HG03103 (cell line): ENCODE measurements at regions not wholly inside any gene's neighbourhood (a gene's known extent, or its start where the extent isn't known, plus 50 kb on each side); places are given as distances from the start of the nearest gene placed in this dataset.
"Not testable (repeated sequence)": the region's sequence is repeated elsewhere in the genome, so short reads cannot be mapped to it uniquely, and the experiment has no call there.

Source experiments
- ATAC-seq: cut with Tn5 transposase; IDR thresholded peaks from one replicate; pipeline ENCODE4 v1.9.1; 2021; ENCODE audit warnings: low read depth; ENCODE audit not compliant: unreplicated experiment

DNA sequence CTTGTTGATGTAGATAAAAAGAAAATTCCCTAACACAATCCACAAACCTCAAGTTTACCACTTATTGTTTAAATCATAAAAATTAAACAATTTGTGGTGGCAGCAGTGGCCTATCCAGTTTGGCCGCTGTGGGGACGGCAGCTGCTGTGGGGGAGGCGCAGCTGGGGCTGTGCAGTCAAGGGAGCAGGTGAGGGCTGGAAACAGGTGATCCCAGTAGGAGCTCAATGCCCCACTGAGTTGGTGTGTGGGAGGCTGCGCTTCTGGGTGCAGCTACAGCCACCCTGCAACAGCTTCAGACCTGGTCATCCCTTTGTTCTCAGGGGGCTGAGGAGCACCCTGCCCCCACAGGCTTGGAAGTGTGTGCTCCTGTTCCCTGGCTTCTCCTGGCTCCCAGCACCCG, 266.0 kb upstream of the FSIP2 start:
- ATAC-seq, result no peak

DNA sequence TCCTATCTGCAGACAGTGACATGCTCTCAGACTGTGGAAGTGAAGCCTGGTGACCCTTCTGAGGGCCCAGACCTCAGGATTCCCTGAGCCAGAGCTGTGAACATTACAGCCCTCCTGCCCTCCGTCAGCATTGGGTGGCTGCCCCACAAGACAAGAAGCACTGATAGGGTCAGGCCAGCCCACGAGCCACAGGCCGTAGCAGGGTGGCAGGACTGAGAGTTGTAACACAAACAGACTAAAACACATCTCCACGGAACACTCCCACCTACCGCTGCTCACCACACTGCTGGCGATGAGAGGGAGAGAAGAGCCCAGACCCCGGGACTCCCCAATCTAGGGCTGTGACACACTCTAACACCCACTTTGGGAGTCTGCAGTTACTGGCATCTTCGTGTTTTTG, 264.8 kb upstream of the FSIP2 start:
- no peak for ATAC-seq

DNA sequence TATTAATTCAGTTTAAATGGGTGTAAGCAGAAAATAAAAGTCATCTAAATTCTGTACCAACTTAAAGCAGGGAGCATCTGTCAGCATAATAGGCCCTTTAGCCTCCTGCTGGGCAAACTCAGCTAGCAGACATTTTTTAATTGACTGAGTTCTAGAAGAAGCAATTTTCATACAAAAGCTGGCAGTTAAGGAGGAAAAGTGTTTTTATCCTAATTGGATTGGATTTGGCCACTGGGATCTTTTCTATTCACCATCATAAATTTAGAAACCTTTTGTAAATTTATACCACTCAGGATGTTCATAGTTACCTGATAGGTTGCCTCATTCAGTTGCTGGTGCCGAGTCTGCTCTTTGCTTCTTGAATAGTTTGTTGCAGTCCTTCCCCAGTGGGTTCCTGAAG, 262.7 kb upstream of the FSIP2 start:
- no peak for ATAC-seq

DNA sequence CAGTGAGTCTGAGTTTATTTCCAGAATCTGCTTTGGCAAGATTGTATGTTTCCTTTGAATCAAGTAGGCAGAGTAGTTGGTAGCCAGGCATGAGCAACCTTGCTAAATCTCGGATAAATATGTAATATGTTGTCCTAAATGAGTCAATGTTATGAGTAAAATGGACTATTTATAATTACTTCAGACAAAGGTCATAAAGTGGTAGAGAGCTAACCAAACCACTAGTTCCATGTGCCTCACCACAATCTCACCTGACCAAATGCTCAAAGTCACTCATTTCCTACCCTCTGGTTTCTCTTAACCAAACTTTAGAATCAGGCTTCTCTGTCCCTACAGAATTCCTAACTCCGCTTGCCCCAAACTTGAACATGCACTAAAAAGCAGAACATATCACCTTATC, 261.2 kb upstream of the FSIP2 start:
- no peak for ATAC-seq

DNA sequence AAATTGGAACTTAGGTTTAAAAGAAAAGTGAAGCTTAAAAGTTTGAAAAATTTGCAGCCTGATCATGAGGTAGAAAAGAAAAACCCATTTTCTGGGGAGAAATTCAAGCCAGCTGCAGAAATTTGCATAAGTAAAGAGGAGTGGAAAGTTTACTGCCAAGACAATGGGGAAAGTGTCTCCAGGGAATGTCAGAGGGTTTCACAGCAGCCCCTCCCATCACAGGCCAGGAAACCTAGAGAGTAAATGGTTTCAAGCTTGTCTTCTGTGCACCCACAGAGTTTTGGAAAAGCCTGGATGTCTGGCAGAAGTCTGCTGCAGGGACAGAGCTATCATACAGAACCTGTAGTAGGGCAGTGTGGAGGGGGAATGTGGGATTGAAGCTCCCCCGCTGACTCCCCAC, 254.0 kb upstream of the FSIP2 start:
- no peak for ATAC-seq

DNA sequence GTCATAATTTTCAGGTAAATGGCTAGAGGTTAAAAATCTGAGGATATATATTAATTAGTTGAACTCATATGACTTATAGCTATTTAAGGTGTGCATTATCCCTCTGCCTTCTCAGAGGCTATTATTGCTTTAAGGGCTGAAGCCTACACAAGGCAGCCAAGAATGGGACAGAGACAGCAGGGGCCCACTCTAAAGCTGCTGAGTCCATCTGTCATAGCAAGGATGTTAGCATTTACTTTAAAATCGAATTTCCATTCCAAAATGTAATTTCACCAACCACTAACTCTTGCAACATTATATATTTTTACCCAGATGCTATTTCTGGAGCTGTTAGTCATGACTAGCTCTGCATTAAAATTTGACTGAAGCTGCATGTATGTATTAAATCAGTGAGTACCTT, 236.3 kb upstream of the FSIP2 start:
- no peak for ATAC-seq

DNA sequence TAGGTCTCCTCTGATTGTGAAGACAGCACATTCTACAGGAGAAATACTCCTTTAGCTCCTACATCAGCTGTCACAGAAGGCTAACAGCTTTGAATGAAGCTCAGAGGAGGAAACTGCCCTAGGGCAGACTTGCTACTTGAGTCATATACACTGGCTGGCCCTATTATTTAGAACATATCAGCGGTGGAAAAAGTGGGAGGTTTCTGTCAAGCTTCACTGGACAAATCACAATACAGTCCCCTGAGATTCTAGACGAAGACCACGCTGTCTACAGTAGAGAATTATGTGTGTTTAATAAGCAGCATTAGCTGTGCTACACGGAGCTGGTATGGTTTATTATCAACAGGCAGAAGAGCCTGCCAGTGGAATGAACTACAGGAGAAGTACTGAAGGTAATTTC, 230.9 kb upstream of the FSIP2 start:
- ATAC-seq, result no peak

DNA sequence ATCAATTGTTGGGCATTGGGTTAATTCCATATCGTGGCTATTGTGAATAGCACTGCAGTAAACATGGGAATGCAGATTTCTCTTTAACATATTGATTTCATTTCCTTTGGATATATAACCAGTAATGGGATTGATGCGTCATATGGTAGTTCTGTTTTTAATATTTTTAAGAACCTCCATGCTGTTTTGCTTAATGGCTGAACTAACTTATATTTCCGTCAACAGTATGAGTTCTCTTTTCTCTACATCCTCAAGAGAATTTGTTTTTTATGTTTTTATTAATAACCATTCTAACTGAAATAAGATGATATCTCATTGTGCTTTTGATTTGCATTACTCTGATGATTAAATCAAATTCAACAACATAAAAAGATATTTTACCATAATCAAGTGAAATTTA, 228.5 kb upstream of the FSIP2 start:
- no peak for ATAC-seq

DNA sequence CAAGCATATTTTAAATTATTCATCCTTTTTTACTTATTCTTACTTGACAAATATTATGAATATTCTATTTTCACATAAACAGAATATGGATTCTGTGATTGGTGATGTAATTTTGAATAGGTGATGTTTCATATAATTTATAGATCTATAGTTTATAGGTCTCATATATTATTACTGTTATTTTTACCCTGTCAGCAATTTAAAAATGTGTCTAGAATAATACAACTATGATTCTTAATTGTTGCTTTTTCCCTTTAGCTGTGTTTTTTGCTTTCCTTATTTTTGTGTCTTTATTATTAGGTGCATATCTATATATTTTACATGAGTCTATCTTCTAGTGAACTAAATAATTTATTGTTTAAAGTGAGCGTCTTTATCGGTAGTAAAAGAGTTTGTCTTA, 226.7 kb upstream of the FSIP2 start:
- ATAC-seq, result no peak

DNA sequence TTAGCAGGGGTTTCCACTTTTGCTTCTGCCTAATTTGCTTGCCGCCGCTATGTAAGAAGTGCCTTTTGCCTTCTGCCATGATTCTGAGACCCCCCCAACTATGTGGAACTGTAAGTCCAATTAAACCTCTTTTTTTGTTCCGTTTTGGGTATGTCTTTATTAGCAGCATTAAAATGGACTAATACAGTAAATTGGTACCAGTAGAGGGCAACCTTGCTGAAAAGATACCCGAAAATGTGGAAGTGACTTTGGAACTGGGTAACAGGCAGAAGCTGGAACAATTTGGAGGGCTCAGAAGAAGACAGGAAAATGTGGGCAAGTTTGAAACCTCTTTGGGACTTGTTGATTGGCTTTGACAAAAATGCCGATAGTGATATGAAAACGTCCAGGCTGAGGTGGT, 216.1 kb upstream of the FSIP2 start:
- ATAC-seq, result no peak

DNA sequence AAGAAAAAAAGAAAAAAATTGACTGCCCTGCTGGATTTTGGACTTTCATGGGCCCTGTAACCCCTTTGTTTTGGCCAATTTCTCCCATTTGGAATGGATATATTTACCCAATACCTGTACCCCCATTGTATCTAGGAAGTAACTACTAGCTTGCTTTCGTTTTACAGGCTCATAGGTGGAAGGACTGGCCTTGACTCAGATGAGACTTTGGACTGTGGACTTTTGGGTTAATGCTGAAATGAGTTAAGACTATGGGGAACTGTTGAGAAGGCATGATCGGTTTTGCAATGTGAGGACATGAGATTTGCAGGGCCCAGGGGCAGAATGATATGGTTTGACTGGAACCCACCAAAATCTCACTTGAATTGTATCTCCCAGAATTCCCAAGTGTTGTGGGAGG, 214.4 kb upstream of the FSIP2 start:
- not testable (repeated sequence) for ATAC-seq

DNA sequence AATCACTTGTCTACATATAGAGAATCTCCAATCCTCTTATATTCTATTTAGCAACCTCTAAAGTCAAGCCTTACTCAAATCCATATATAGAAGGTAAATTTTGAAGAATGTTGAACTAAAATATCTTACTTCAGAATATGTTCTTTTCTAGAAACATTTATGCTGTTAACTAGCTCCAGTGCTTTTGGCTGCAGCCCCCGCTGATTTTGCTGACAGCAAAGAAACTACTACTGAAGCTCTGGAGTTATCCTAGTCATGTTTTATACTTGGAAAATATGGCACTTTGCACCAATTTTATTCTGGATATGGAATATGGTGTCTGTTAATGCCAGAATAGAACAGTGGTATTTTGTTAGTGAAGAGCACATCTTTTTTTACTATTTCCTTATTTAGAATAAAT, 212.4 kb upstream of the FSIP2 start:
- ATAC-seq, result no peak

DNA sequence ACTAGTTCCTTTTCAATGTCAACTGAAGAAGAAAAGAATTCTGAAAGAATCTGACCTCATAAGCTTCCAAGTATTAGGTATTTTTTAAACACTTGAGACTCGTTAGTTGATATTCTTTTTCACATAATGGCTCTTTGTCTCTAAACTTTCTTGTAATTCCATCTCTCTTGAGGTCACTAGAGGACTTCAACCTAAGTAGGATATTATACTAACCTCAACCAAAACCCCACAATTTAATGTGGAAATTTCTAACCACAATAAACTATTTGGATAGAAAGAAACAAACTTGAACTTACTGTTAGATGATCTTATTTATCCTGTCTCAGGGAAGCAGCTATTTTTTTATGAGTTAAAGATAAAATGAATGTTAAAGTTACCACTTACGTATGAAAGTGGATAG, 206.9 kb upstream of the FSIP2 start:
- no peak for ATAC-seq

DNA sequence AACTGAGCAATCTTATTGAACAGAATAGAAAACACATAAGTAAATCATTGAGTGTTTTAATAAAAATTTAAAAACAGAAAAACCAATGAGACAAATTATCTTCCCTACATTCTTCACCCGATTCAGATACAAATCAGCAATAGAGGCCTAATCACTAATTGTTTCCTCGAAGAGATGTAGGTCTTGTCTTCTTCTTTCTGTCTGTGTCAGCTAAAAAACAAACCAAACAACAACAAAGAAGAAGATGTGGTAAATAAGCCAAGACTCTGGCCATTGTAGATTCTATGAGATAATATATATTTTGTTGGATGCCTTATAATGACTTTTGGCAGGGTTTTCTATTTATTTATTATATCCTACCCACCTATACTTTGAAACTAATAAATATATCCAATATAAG, 200.9 kb upstream of the FSIP2 start:
- no peak for ATAC-seq

DNA sequence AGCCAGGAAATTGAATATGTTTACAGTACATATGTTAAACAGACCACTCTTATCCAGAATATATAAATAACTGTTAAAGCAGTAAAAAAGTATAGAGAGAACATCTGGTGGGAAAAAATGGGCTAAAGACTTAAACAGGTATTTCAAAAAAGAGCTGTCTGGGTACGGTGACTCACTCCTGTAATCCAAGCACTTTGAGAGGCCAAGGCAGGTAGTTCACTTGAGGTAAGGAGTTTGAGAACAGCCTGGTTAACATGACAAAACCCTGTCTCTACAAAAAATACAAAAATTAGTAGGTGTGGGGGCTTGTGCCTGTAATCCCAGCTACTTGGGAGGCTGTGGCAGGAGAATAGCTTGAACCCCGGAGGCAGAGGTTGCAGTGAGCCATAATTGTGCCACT, 171.4 kb upstream of the FSIP2 start:
- ATAC-seq, result no peak

DNA sequence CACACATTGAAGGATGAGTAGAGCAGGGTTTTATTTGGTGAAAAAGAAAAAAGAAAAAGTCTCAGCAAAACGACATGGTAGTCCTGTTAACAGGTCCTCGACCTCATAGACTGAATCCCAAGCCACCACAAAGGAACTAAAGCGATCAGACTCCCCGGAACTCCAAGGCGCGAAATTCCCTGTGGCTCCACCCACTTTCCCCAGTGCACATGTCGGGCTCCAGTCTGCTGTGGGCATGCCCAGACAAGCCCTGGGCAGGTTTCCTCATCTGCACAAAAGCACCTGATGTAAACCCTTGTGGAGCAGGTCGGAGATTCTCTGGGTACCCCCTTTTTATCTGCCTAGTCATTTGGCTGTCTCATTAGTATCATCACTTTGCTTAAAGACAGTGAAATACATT, 170.7 kb upstream of the FSIP2 start:
- no peak for ATAC-seq

DNA sequence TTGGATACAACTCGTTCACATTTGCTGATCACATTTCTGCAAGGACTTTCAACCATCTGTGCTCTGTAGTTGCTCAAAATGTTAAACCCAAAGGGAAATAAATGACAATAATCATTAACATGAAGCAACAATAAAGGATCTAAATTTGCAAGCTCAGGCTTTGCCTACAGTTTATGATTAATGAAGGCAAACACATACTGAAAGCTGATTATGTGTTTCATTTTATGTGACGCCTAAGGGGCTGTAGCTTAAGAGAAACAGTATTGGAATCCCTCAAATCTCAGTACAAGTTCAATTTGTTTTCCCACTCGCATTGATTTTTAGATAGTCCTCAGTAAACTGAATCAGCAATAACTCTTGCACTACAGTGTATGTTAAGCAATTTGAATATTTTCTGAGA, 160.3 kb upstream of the FSIP2 start:
- ATAC-seq, result no peak

DNA sequence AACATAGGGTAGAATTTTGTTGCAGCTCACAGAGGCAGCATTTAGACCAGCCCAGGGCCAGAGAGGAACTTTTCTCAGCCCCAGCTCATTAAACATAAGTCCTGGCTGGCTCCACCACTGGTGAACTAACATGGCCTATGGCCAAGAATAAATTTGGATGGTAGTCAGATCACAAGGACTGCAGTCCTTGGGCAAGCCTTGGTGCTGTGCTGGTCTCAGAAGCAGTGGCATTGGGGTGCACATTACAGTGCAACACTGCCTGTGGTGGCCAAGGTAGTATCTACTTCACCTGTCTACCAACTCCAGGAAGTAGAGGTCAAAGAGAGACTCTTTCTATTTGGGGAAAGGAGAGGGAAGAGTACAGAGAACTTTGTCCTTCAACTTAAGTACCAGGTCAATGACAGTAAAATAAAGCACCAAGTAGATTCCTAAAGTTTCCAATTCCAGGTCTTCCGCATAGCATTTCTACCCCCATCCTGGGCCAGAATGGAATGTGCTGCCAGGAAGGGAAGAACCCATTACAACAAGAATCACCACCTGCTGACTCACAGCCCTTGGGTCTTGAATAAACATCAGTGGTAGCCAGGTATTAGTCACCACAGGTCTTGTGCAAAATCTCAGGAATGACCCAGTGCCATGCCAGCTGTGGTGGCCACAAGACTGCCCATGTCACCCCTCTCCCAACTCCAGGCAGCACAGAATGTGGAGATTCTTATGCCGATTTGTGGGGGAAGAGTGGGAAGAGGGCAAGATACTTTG, 155.4 kb upstream of the FSIP2 start:
- ATAC-seq, result no peak

DNA sequence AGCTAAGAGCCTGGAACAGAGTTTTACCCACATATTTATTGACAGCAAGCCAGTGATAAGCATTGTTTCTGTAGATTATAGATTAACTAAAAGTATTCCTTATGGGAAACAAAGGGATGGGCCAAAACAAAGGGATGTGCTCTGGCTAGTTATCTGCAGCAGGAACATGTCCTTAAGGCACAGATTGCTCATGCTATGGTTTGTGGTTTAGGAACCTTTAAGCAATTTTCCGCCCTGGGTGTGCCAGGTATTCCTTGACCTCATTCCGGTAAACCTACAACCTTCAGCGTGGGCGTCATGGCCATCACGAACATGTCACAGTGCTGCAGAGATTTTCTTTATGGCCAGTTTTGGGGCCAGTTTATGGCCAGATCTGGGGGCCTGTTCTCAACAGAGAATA, 153.4 kb upstream of the FSIP2 start:
- ATAC-seq, result not testable (repeated sequence)

DNA sequence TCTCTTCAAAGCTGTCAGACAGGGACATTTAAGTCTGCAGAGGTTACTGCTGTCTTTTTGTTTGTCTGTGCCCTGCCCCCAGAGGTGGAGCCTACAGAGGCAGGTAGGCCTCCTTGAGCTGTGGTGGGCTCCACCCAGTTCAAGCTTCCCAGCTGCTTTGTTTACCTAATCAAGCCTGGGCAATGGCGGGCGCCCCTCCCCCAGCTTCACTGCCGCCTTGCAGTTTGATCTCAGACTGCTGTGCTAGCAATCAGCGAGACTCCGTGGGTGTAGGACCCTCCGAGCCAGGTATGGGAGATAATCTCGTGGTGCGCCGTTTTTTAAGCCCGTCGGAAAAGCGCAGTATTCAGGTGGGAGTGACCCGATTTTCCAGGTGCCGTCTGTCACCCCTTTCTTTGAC, 147.3 kb upstream of the FSIP2 start:
- ATAC-seq, result not testable (repeated sequence)

DNA sequence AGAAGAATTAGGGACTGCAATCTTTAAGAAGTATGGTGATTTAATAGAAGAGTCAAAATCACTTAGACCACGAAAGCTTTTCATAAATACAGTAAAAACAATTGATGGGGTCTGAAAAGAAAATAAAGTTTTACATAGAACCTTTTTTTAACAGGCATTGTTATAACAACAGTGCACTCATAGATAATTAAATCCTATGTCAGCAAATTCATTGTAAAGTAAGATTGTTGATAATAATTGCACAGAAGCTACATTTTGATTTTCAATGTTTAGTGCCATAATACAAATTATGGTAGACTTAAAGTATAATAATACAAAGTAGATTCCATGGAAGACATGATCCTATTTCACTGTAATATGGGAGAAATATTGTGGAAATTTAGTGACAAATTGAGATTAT, 130.7 kb upstream of the FSIP2 start:
- no peak for ATAC-seq

DNA sequence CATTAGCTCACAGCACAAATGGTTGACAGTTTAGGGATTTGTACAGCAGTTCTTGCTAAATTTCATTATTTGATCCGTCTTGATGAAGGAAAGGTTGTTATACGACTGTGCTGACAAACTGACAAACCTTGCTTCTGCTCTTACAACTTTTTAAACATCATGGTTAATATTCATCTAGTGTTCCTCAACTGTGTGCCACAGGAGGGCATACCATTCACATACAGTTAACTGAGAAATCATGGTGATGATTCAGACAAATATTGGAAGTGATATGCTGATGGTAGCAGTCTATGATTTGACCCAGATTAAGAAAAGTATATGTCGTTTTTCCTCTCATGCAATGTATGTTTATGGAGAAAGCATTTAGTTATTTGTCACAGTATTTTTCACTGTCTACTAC, 129.8 kb upstream of the FSIP2 start:
- no peak for ATAC-seq

DNA sequence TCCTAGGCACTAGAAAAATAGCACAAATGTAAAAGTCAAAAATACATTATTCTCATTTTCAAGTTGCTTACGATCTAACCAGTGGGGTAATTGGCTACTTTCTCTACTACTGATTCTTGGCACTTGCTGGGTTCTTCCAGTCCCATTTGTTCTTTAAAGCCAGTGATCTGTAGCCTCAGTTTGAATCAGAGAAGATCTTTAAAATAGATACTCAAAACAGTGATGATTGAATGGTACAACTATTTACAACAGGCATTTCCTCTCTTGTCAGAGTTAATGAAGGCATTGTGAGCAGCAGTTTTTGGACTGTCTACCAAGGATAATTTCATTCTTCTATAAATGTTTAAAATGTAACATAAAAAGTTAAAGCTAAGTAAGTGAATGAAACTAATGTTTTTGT, 128.3 kb upstream of the FSIP2 start:
- ATAC-seq, result no peak
